ENCODE measurements at regions not wholly inside any gene's neighbourhood (a gene's known extent, or its start where the extent isn't known, plus 50 kb on each side); places are given as distances from the start of the nearest gene placed in this dataset.
"Not testable (repeated sequence)": the region's sequence is repeated elsewhere in the genome, so short reads cannot be mapped to it uniquely, and the experiment has no call there.

GRCh38 chr12:72723732-72724131 is 451.6 kb downstream of the TRHDE start:
- no peak for DNase-seq

DNA sequence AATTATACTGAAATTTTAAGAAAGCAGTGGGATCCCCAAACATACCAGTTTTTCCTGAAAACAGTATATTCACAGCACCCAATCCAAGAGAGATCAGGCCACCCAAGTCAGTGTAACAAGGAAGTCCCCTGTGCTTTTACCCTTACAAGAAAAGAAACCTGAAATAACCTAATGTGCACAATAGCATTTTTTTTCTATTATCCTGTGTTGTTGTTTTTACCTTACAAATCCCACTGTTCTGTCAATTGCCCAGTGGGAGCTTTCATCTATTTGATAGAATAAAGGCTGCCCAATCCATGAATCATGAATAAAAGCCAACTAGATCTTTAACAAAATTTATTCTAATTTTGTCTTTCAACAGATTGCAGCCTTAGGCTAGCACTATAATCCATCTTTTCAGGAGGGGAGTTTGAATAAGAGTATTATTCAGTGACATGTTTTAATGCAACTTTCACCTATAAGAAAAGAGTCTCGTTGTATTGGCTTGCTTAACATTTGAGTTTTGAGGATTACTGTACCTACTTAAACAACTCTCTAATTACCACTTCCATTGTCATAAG is 457.4 kb downstream of the TRHDE start:
- DNase-seq, result no peak

DNA sequence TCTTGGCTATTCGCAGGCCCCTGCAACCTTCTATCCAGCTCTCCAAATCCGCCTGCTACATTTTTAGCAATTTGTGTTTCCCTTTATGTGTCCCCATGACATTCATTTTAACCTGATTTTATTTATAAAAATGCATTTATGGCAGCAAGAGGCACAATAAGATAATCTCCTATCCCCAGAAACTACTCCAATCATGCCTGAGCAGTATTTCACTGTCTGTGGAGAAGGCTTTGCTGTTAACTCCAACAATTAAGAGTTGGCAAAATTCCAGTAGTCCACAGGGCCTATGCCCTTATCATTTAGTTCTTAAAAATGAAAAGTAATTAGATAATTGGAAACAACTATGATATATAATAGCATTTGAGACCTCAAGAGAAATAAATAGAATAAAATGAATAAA is 462.4 kb downstream of the TRHDE start:
- no peak for DNase-seq

DNA sequence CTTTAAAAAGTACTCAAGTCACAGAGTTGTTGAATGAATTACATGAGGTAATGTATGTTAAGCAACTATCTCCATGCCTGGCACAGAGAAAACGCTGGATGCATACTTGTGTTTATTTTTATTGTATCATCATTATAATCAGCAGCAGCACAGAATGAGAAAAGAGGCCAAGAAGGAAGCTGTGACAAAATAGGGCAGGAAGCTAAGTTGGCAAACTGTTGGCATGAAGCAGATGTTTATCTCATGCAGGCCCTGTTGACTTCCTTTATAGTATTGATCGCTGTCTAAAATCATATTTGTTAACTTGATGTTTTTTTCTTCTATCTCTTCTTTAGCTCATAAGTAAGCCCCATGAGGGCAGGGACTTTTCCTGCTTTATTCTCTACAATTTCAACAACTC is 466.6 kb downstream of the TRHDE start:
- DNase-seq, result no peak

GRCh38 chr12:72740064-72740463 is 467.9 kb downstream of the TRHDE start:
- no peak for DNase-seq

- no peak for DNase-seq
Observed at GRCh38 chr12:72742568-72742967, 470.4 kb downstream of the TRHDE start.

GRCh38 chr12:72746048-72746447 is 473.9 kb downstream of the TRHDE start:
- DNase-seq, result no peak

GRCh38 chr12:72747111-72747849 is 475.1 kb downstream of the TRHDE start:
- no peak for DNase-seq

GRCh38 chr12:72748971-72749370 is 476.8 kb downstream of the TRHDE start:
- DNase-seq, result no peak

DNA sequence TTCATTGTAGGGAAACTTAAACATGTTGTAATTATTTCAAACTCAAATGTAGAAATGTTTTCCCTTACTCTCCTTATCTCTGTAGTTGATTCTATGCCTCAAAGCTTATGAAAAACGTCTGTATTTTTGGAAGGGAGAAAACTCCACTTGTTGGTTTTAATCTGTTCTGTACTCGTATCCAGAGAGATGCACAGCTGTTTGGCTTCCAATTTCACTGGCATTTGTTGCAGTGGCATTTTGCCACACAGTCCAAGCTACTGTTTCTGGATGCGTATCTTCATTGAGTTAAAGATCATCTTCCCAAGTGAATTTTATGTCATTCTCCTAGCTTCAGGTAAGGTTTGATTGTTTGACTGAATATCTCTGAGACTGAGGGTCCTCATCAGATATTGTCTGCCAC is 481.4 kb downstream of the TRHDE start:
- no peak for DNase-seq

DNA sequence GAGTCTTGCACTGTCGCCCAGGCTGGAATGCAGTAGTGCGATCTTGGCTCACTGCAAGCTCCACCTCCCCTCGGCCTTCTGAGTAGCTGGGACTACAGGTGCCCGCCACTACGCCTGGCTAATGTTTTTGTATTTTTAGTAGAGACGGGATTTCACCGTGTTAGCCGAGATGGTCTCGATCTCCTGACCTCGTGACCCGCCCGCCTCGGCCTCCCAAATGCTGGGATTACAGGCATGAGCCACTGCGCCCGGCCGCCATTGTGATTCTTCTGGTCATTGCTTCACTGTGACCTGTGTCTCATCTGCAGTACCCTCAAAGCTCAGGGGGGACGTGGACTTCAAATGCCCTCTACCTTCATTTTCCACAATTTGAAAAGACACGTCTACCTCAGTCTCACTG is 481.9 kb downstream of the TRHDE start:
- not testable (repeated sequence) for DNase-seq

GRCh38 chr12:72766517-72766916 is 494.3 kb downstream of the TRHDE start:
- DNase-seq, result no peak

GRCh38 chr12:72774023-72774422 is 501.9 kb downstream of the TRHDE start:
- no peak for DNase-seq

DNA sequence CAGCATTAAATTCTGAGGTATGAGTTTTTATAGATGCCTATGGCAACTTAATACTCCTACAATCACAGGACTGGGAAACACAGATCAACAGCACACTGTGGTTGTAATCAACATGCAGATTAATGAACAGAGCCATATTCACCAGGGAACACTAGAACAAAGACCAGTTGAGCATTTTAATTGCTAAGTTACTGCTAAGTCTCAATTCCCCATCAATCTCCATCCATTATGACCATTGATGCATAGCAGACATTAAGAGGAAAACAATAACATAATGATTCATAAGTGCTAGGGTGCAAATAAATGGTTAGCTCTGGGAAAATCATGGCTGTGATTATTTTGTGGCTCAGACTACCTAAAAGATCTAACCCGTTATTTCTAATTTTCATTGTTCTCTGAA is 505.6 kb downstream of the TRHDE start:
- no peak for DNase-seq

GRCh38 chr12:72790273-72790672 is 518.1 kb downstream of the TRHDE start:
- DNase-seq, result no peak

DNA sequence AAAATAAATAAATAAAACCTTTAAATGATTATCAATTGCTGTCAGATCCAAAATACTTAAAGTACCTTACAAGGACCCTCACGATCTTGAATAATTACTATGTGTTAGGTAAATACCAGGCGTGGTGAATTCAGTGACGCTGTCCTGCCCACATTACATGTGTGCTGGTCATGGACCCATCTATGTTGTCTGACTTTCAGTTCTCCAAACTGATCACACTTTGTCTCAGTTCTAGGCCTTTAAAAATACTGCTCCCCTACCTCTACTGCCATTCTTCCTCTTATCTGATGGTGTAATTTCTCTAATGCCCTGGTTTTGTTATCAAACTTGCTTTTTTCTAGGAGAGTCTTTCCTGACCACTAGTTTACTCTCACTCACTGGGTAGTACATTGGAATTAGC is 520.7 kb downstream of the TRHDE start:
- DNase-seq, result no peak

GRCh38 chr12:72793796-72794195 is 521.6 kb downstream of the TRHDE start:
- no peak for DNase-seq

- DNase-seq, result no peak
Observed at GRCh38 chr12:72815421-72815820, 543.3 kb downstream of the TRHDE start.

GRCh38 chr12:72828662-72829324 is 556.6 kb downstream of the TRHDE start:
- DNase-seq, result no peak

DNA sequence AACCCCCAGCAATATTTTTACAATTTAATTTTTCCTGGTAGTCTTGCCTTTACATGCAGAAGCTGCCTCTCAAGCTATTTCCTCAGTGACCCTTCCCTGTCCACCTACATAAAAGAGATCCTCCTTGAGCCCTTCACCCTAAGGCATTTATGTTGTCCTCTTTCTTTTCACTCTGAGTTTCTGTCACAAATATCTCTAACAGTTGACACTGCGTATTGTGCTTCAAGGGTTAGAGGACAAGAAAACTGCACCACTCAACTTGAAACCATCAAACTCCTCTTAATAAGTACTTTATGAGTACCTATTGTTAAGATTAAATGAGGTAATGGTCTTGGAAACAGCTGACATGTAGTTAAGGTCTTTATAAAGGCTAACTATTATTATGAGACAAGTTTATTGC is 557.7 kb downstream of the TRHDE start:
- DNase-seq, result no peak

DNA sequence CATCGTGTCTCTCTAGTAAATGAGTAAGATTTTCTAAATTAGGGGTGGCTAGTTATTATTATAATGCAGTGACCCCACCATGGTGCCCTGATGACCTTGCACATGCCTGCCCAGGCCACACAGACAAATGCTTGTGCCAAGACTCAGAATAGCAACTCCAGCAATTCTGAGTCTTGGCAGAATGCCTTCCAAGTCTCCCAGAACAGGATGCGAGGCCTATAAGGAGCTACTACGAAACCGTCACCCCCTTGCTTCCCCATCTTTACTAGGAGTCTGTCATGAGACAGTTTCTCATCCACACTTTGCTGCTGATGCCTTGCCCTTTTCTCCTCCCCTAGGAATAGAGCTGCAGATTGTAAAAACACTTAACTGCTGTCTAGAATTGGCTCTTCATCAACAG is 559.9 kb downstream of the TRHDE start:
- no peak for DNase-seq

GRCh38 chr12:72836194-72836593 is 564.0 kb downstream of the TRHDE start:
- DNase-seq, result no peak

- no peak for DNase-seq
Observed at GRCh38 chr12:72839696-72840095, 567.5 kb downstream of the TRHDE start.

DNA sequence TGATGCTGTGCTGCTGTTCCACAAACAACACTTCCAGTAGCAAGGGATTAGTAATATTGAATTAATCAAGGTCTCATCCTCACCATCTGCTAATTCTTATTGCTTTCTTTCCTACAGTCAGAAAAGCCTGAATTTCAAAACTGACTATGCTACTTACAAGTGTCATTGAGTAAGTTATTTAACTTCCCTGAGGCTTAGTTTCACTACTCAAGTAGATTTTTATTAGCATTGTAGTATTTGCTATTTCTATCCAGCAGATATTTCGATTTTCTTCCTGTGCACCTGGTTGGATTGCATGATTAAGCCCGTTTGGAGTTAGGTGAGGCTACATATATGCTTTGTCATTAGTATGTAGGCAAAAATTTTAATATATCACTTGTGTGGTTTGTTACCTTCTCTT is 591.5 kb downstream of the TRHDE start:
- no peak for DNase-seq

DNA sequence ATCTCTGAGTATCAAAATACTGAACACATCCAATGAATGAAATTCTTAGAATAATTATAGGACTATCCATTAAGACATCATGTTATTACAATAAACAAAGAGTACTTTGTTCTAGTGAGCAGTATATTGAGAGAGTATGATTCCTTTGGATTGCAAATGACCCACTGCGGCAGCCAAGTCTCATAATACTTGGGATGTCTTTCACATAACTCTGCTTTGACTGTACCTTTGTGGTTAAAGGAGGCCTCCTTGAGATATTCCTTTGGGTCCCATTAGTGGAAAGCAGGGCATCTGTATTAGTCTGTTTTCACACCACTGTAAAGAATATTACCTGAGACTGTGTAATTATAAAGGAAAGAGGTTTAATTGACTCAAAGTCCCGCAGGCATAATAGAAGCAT is 593.8 kb downstream of the TRHDE start:
- DNase-seq, result no peak
